ENCODE measurements at regions not wholly inside any gene's neighbourhood (a gene's known extent, or its start where the extent isn't known, plus 50 kb on each side); places are given as distances from the start of the nearest gene placed in this dataset.

- Histone ChIP-seq H3K27me3 (no peaks in the 10 kb centered on the region), H3K36me3 (no peaks in the 10 kb centered on the region), H3K4me3 (ENCODE audit: low read depth in 1 of 2, low read length in 1 of 2) (no peak overlapping the region), H3K4me1 (ENCODE audit: control insufficient read depth in 1 of 2, insufficient read depth in 1 of 2, low read depth in 1 of 2, low read length in 1 of 2) (no peaks in the 10 kb centered on the region), H3K9me3 (no peaks in the 10 kb centered on the region), H3K27ac (no peak overlapping the region)
- TF ChIP-seq, protein P1, sequence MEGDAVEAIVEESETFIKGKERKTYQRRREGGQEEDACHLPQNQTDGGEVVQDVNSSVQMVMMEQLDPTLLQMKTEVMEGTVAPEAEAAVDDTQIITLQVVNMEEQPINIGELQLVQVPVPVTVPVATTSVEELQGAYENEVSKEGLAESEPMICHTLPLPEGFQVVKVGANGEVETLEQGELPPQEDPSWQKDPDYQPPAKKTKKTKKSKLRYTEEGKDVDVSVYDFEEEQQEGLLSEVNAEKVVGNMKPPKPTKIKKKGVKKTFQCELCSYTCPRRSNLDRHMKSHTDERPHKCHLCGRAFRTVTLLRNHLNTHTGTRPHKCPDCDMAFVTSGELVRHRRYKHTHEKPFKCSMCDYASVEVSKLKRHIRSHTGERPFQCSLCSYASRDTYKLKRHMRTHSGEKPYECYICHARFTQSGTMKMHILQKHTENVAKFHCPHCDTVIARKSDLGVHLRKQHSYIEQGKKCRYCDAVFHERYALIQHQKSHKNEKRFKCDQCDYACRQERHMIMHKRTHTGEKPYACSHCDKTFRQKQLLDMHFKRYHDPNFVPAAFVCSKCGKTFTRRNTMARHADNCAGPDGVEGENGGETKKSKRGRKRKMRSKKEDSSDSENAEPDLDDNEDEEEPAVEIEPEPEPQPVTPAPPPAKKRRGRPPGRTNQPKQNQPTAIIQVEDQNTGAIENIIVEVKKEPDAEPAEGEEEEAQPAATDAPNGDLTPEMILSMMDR (IDR thresholded peaks at IDR 0.05) = no peak
Measured at GRCh38 chr2:195289081-195289480, 367.9 kb upstream of the SLC39A10 start.

DNA sequence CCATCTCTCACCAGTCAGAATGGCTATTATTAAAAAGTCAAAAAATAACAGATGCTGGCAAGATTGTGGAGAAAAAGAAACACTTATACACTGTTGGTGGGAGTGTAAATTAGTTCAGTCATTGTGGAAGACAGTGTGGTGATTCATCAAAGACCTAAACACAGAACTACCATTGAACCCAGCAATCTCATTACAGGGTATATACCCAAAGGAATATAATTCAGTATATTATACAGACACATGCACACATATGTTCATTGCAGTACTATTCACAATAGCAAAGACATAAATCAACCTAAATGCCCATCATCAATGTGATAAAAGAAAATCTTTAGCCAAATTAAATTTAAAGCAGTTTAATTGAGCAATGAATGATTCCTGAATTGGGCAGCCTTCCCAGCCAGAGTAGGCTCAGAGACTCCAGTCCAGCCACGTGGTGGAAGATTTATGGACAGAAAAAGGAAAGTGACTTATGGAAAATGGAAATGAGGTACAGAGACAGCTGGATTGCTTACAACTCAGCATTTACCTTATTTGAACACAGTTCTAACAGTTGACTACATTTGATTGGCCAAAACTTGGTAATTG, 377.1 kb upstream of the SLC39A10 start:
- H3K9me3 ChIP-seq = no peaks in the 10 kb centered on the region
- H3K4me1 ChIP-seq (ENCODE audit: control insufficient read depth in 1 of 2, insufficient read depth in 1 of 2, low read depth in 1 of 2, low read length in 1 of 2) = no peaks in the 10 kb centered on the region
- no peaks in the 10 kb centered on the region for H3K27me3 ChIP-seq
- TF ChIP-seq, protein P1 (IDR thresholded peaks at IDR 0.05) = no peak
- no peak overlapping the region for H3K27ac ChIP-seq
- no peak overlapping the region for H3K4me3 ChIP-seq (ENCODE audit: low read depth in 1 of 2, low read length in 1 of 2)
- H3K36me3 ChIP-seq = no peaks in the 10 kb centered on the region

- no peaks in the 10 kb centered on the region for H3K9me3 ChIP-seq
- no peak overlapping the region for H3K27ac ChIP-seq
- TF ChIP-seq, protein P1 (IDR thresholded peaks at IDR 0.05) = no peak
Measured at GRCh38 chr2:195270466-195271039, 386.5 kb upstream of the SLC39A10 start.

GRCh38 chr2:195269220-195269619, 387.8 kb upstream of the SLC39A10 start:
- no peaks in the 10 kb centered on the region for H3K36me3 ChIP-seq
- H3K4me3 ChIP-seq (ENCODE audit: low read depth in 1 of 2, low read length in 1 of 2) = no peak overlapping the region
- no peaks in the 10 kb centered on the region for H3K27me3 ChIP-seq
- H3K4me1 ChIP-seq (ENCODE audit: control insufficient read depth in 1 of 2, insufficient read depth in 1 of 2, low read depth in 1 of 2, low read length in 1 of 2) = no peaks in the 10 kb centered on the region
- TF ChIP-seq, protein P1 (IDR thresholded peaks at IDR 0.05) = no peak
- no peaks in the 10 kb centered on the region for H3K9me3 ChIP-seq
- H3K27ac ChIP-seq = no peak overlapping the region

More at GRCh38 chr2:195270466-195271039, 386.5 kb upstream of the SLC39A10 start:
- H3K27me3 ChIP-seq = no peaks in the 10 kb centered on the region
- H3K4me1 ChIP-seq (ENCODE audit: control insufficient read depth in 1 of 2, insufficient read depth in 1 of 2, low read depth in 1 of 2, low read length in 1 of 2) = no peaks in the 10 kb centered on the region
- no peaks in the 10 kb centered on the region for H3K36me3 ChIP-seq
- H3K4me3 ChIP-seq (ENCODE audit: low read depth in 1 of 2, low read length in 1 of 2) = no peak overlapping the region

DNA sequence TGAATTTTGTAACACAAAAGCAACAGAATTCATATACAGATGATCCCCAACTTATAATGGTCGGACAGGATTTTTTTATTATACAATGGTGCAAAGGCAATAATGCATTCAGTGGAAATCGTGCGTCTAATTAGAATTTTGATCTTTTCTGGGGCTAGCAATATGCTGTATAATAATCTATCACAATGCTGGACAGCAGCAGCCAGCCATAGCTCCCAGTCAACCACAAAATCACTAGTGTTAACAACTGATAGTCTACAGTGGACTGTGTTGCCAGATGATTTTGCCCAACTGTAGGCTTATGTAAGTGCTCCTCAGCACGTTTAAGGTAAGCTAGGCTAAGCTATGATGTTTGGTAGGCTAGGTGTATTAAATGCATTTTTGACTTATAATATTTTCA, 399.0 kb upstream of the SLC39A10 start:
- Histone ChIP-seq H3K9me3 (no peaks in the 10 kb centered on the region), H3K36me3 (no peaks in the 10 kb centered on the region)
- TF ChIP-seq, protein P1 (IDR thresholded peaks at IDR 0.05) = no peak

More for the DNA sequence above, 399.0 kb upstream of the SLC39A10 start:
- no peaks in the 10 kb centered on the region for H3K4me1 ChIP-seq (ENCODE audit: control insufficient read depth in 1 of 2, insufficient read depth in 1 of 2, low read depth in 1 of 2, low read length in 1 of 2)
- H3K27me3 ChIP-seq = no peaks in the 10 kb centered on the region
- no peak overlapping the region for H3K4me3 ChIP-seq (ENCODE audit: low read depth in 1 of 2, low read length in 1 of 2)
- no peak overlapping the region for H3K27ac ChIP-seq
